Trophoblast cell (in vitro differentiated cells and primary cell): ENCODE measurements at regions not wholly inside any gene's neighbourhood (a gene's known extent, or its start where the extent isn't known, plus 50 kb on each side); places are given as distances from the start of the nearest gene placed in this dataset.

Source experiments
- DNase-seq, 2 donors: peaks; one replicate each; pipeline ENCODE4 v3.0.0-alpha.2; 2016
- H2AFZ ChIP-seq: 2 replicates; pipeline ENCODE4 v1.6.1; 2013; ENCODE audit warnings: low read length, moderate library complexity, mild to moderate bottlenecking; ENCODE audit not compliant: insufficient read depth, poor library complexity
- H2AK5ac ChIP-seq: 2 replicates; pipeline ENCODE4 v1.6.1; 2013; ENCODE audit warnings: mild to moderate bottlenecking, low read length
- H2BK120ac ChIP-seq: 2 replicates; pipeline ENCODE4 v1.6.1; 2013; ENCODE audit warnings: low read length, mild to moderate bottlenecking, moderate library complexity; ENCODE audit not compliant: insufficient read depth, poor library complexity
- H2BK12ac ChIP-seq: 2 replicates; pipeline ENCODE4 v1.6.1; 2013; ENCODE audit warnings: mild to moderate bottlenecking, low read length, moderate library complexity
- H2BK5ac ChIP-seq: 2 replicates; pipeline ENCODE4 v1.6.1; 2013; ENCODE audit warnings: low read length, low read depth, moderate library complexity, mild to moderate bottlenecking; ENCODE audit not compliant: poor library complexity
- H3K14ac ChIP-seq: 2 replicates; pipeline ENCODE4 v1.6.1; 2013; ENCODE audit warnings: mild to moderate bottlenecking, low read length
- H3K18ac ChIP-seq: 2 replicates; pipeline ENCODE4 v1.6.1; 2013; ENCODE audit warnings: mild to moderate bottlenecking, low read length
- H3K23ac ChIP-seq: 2 replicates; pipeline ENCODE4 v1.6.1; 2013; ENCODE audit warnings: low read length
- H3K27ac ChIP-seq: 2 replicates; pipeline ENCODE4 v1.5.1; 2013; ENCODE audit warnings: low read depth, mild to moderate bottlenecking, inconsistent platforms, low read length, moderate library complexity
- H3K27me3 ChIP-seq: 2 replicates; pipeline ENCODE4 v1.6.1; 2013; ENCODE audit warnings: inconsistent platforms, mild to moderate bottlenecking, low read length, moderate library complexity; ENCODE audit not compliant: insufficient read depth
- H3K36me3 ChIP-seq, 2 experiments: 1 replicate in 1 of 2; 2 replicates in 1 of 2; pipeline ENCODE4 v1.6.1; 2013; ENCODE audit warnings: low read length in 2 of 2, mild to moderate bottlenecking in 2 of 2, moderate library complexity in 1 of 2; ENCODE audit not compliant: insufficient read depth in 2 of 2, control insufficient read depth in 1 of 2
- H3K4ac ChIP-seq: 2 replicates; pipeline ENCODE4 v1.6.1; 2013; ENCODE audit warnings: low read depth, mild to moderate bottlenecking, low read length, moderate library complexity
- H3K4me1 ChIP-seq, 2 experiments: 1 replicate in 1 of 2; 2 replicates in 1 of 2; pipeline ENCODE4 v1.6.1; 2013; ENCODE audit warnings: low read length in 2 of 2, mild to moderate bottlenecking in 2 of 2, moderate library complexity in 1 of 2; ENCODE audit not compliant: insufficient read depth in 2 of 2, control insufficient read depth in 1 of 2
- H3K4me2 ChIP-seq: 2 replicates; pipeline ENCODE4 v1.6.1; 2013; ENCODE audit warnings: inconsistent platforms, mild to moderate bottlenecking, low read length, moderate library complexity
- H3K4me3 ChIP-seq: 2 replicates; pipeline ENCODE4 v1.5.1; 2013; ENCODE audit warnings: mild to moderate bottlenecking, low read depth, low read length, inconsistent platforms
- H3K79me1 ChIP-seq: one replicate; pipeline ENCODE4 v1.6.1; 2013; ENCODE audit warnings: low read length
- H3K79me2 ChIP-seq: 2 replicates; pipeline ENCODE4 v1.6.1; 2013; ENCODE audit warnings: low read length, mild to moderate bottlenecking; ENCODE audit not compliant: control insufficient read depth, insufficient read depth, poor library complexity
- H3K9ac ChIP-seq: 2 replicates; pipeline ENCODE4 v1.6.1; 2013; ENCODE audit warnings: mild to moderate bottlenecking, low read length
- H3K9me3 ChIP-seq: 2 replicates; pipeline ENCODE4 v1.6.1; 2013; ENCODE audit warnings: low read depth, mild to moderate bottlenecking, control low read depth, inconsistent platforms, low read length; ENCODE audit not compliant: insufficient read depth
- H4K12ac ChIP-seq: 2 replicates; pipeline ENCODE4 v1.6.1; 2013; ENCODE audit warnings: low read depth, mild to moderate bottlenecking, low read length, moderate library complexity
- H4K8ac ChIP-seq: 2 replicates; pipeline ENCODE4 v1.6.1; 2013; ENCODE audit warnings: low read depth, mild to moderate bottlenecking, low read length, moderate library complexity
- H4K91ac ChIP-seq: one replicate; pipeline ENCODE4 v1.6.1; 2013; ENCODE audit warnings: low read depth, mild to moderate bottlenecking, low read length, moderate library complexity
- WGBS: extraction: QIAGEN DNeasy Blood & Tissue Kit; methylation state at CpG from one replicate; pipeline ENCODE4 v1.1.7; 2013; ENCODE audit warnings: missing lambda C conversion rate; ENCODE audit not compliant: insufficient read length, insufficient coverage; ENCODE audit errors: extremely low coverage; 5-methylcytosine and 5-hydroxymethylcytosine counted together

DNA sequence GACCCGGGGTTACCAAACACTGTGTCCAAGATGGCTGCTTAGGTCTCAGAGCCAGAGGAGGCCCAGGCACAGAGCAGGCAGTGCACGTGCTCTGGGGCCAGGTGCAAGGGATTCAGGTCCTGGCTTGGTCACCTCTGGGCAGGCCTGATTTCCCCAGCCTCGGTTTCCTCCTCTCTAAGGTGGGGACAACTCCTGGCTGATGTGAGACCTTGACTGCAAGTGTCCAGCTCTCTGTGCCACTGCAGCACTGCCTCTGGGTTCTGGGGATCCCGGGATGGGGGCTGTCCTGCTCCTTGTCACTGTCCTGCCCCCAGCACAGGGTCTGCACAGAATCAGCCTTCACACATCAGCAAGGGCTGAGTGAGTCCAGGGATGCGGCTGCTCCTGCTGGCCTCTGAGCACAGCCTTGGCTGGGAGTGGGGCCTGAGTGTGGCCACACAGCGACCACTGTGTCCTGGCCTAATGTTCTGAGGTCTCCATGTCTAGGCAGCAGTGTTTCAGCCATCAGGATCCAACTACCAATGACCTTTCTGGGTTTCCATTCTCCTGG lies 170.2 kb upstream of the HDAC4 start:
- Histone ChIP-seq H3K18ac (no peak overlapping the region), H2BK5ac (no peak overlapping the region), H3K36me3 (no peaks in the 10 kb centered on the region), H3K14ac (no peak overlapping the region), H3K23ac (no peak overlapping the region), H3K4me2 (no peak overlapping the region), H2BK12ac (no peak overlapping the region), H4K8ac (no peak overlapping the region), H3K79me1 (no peaks in the 10 kb centered on the region), H3K9ac (no peak overlapping the region), H4K12ac (no peak overlapping the region), H3K4me1 (peaks cover 7 to 15% of the 10 kb centered on the region in 2 experiments), H3K27me3 (no peaks in the 10 kb centered on the region), H3K4ac (no peak overlapping the region), H2AK5ac (no peak overlapping the region), H2AFZ (no peak overlapping the region), H3K79me2 (no peaks in the 10 kb centered on the region), H2BK120ac (no peak overlapping the region), H3K27ac (no peak overlapping the region), H4K91ac (no peak overlapping the region), H3K4me3 (no peak overlapping the region), H3K9me3 (peaks cover 6% of the 10 kb centered on the region)
- no CpG with 5 or more reads among the region's 6 CpGs for WGBS
- DNase-seq: no peak

DNA sequence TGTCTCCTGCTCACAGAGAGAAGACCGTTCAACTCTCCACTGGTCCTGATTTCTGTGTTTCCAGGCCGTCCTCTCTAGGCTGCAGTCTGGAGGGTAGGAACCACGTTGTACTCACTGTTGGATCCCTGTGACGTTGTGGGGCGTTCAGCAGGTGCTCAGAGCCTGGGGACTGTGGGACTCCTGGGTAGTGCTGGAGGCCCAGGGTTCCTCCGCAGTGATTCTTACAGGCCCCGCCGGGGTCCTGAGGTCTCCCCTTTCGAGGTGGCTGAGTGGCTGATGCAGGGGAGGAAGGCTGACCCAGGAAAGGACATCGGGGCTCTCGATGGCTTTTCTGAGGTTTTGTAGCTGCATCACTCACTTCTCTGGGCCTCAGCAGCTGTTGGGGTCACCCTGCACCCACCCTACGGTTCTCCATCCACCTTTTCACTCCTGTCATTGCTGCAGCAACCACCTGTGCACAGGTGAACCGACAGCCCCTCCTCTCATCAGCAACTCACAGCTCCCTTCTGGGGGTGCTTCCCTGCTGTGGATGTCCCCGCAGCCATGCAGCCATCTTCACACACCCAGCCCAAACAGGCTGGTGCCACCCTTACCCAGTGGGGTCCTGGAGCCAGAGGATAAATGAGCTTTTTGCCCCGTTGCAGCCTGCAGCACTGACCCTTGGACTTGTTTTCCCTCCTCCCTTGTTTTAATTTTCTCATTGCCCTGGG lies 169.6 kb upstream of the HDAC4 start:
- Histone ChIP-seq H3K36me3 (no peaks in the 10 kb centered on the region), H2AFZ (no peak overlapping the region), H3K79me2 (no peaks in the 10 kb centered on the region), H3K4ac (no peak overlapping the region), H2AK5ac (no peak overlapping the region), H3K27me3 (no peaks in the 10 kb centered on the region), H4K8ac (no peak overlapping the region), H2BK12ac (no peak overlapping the region), H3K9ac (no peak overlapping the region), H3K4me3 (no peak overlapping the region), H2BK120ac (no peak overlapping the region), H3K79me1 (no peaks in the 10 kb centered on the region), H3K18ac (no peak overlapping the region), H3K14ac (no peak overlapping the region), H4K12ac (no peak overlapping the region), H4K91ac (no peak overlapping the region), H2BK5ac (no peak overlapping the region), H3K27ac (no peak overlapping the region), H3K4me2 (no peak overlapping the region), H3K4me1 (peaks cover 7 to 14% of the 10 kb centered on the region in 2 experiments), H3K23ac (no peak overlapping the region), H3K9me3 (peaks cover 3% of the 10 kb centered on the region)
- WGBS: no CpG with 5 or more reads among the region's 15 CpGs
- DNase-seq: no peak

DNA sequence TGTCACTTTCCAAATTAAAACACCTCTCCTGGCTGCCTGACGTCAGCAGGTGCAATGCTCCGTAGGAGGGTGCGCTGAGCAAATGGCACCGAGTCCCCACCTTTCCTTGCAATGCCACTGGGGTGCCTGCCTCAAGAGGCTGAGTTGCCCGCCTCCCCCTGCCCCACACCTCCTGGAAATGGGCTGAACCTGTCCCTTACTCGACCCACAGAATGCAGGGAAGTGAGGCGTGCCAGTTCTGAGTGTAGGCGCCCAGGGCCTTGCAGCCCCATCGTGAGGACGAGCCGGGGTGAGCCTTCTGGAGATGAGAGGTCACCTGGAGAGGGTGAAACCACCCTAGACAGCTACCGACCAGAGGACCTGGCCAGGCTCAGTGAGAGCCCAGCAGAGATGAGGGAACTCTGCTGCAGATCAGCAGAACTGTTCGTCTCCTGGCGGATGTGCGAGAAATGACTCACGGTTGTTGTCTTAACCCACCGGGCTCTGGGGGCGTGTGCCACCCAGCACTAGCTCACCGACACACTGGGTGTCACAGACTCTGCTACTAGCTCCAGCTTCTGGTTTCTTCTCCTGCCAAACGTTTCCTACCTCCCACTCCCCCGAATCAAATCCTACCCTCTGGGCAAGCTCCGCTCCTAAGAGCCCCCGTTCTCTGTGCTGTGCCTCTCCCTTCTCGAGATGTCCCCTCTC lies 168.7 kb upstream of the HDAC4 start:
- Histone ChIP-seq H3K79me1 (no peaks in the 10 kb centered on the region), H4K91ac (no peak overlapping the region), H3K79me2 (no peaks in the 10 kb centered on the region), H4K12ac (no peak overlapping the region), H2BK120ac (no peak overlapping the region), H4K8ac (no peak overlapping the region), H3K14ac (no peak overlapping the region), H3K36me3 (no peaks in the 10 kb centered on the region), H2AFZ (no peak overlapping the region), H3K27me3 (no peaks in the 10 kb centered on the region), H2BK5ac (no peak overlapping the region), H3K27ac (no peak overlapping the region), H3K4me1 (peaks cover 6 to 9% of the 10 kb centered on the region in 2 experiments), H3K9ac (no peak overlapping the region), H3K23ac (no peak overlapping the region), H3K9me3 (peaks cover 3% of the 10 kb centered on the region), H3K4me2 (no peak overlapping the region), H2AK5ac (no peak overlapping the region), H3K18ac (no peak overlapping the region), H3K4ac (no peak overlapping the region), H2BK12ac (no peak overlapping the region), H3K4me3 (no peak overlapping the region)
- DNase-seq: no peak
- no CpG with 5 or more reads among the region's 24 CpGs for WGBS

DNA sequence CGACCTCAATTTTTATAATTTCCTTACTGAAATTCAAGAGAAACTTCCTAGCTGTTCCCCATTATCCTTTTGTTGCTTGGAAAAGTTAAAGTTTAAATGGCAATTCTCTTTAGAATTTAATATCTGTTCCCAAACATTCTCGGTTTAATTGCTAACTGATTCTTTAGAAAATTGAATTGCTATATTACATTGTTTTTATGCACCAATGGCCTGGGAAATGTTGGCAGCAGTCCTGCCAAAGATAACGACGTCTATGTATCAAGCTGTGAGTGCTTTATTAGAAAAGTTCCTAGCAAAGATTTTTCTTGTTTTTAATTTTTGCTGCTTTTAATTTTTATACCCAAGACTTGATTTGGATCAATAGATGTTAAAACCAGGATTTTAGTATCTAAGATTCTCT lies 167.8 kb upstream of the HDAC4 start:
- DNase-seq: no peak
- no CpG with 5 or more reads among the region's 4 CpGs for WGBS

More for the DNA sequence above, 167.8 kb upstream of the HDAC4 start:
- Histone ChIP-seq H4K91ac (no peak overlapping the region), H2AFZ (no peak overlapping the region), H2AK5ac (no peak overlapping the region), H2BK120ac (no peak overlapping the region), H3K27ac (no peak overlapping the region), H2BK12ac (no peak overlapping the region), H3K4me1 (peaks cover 0 to 4% of the 10 kb centered on the region in 2 experiments), H3K4me2 (no peak overlapping the region), H4K12ac (no peak overlapping the region), H3K4me3 (no peak overlapping the region), H3K9me3 (peaks cover 3% of the 10 kb centered on the region), H3K27me3 (no peaks in the 10 kb centered on the region), H3K4ac (no peak overlapping the region), H3K18ac (no peak overlapping the region), H3K36me3 (no peaks in the 10 kb centered on the region), H3K14ac (no peak overlapping the region), H3K9ac (no peak overlapping the region), H3K79me2 (no peaks in the 10 kb centered on the region), H3K79me1 (no peaks in the 10 kb centered on the region), H3K23ac (no peak overlapping the region), H4K8ac (no peak overlapping the region), H2BK5ac (no peak overlapping the region)
